ENCODE measurements at regions not wholly inside any gene's neighbourhood (a gene's known extent, or its start where the extent isn't known, plus 50 kb on each side); places are given as distances from the start of the nearest gene placed in this dataset.

DNA sequence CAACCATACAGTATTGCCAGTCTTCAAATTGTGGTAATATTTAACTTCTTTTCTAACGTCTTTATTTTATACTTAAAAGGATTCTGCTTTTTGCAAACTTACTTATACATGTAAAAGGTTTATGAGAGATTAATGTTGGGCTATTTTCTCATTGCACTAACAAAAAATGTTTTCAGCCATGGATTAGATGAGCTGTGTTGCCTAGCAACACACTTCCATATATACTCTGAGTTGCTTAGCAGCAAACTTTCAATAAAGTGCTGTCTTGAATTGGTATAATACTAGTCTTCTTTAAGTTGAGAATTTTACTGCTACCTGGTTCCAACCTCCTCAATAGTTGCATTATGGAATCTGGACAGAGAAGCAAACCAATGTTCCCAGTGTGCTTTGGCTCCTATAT lies 777.4 kb upstream of the PCDH9 start:
- Histone ChIP-seq H3K9me3 (ENCODE audit: control insufficient read depth in 4 of 4, low read length in 3 of 4) (no peaks in the 10 kb centered on the region), H3K4me3 (ENCODE audit: low read depth in 1 of 3, low read length in 3 of 3) (no peak overlapping the region), H3K27me3 (ENCODE audit: control insufficient read depth in 4 of 4, insufficient read depth in 4 of 4, low read length in 3 of 4) (no peaks in the 10 kb centered on the region), H3K9ac (ENCODE audit: low read depth in 1 of 2, low read length in 2 of 2) (no peak overlapping the region), H3K36me3 (ENCODE audit: control insufficient read depth in 4 of 4, insufficient read depth in 3 of 4, low read depth in 1 of 4, low read length in 3 of 4) (no peaks in the 10 kb centered on the region), H3K4me1 (ENCODE audit: control insufficient read depth in 4 of 4, insufficient read depth in 4 of 4, low read length in 3 of 4) (no peaks in the 10 kb centered on the region), H3K27ac (ENCODE audit: low read depth in 1 of 2, low read length in 2 of 2) (no peak overlapping the region)
- WGBS = 49% methylated on average over 1 of the region's 1 CpG
- no peak for TF ChIP-seq HNF4G (IDR thresholded peaks at IDR 0.05)
- DNase-seq (ENCODE audit: low spot score) = no peak

DNA sequence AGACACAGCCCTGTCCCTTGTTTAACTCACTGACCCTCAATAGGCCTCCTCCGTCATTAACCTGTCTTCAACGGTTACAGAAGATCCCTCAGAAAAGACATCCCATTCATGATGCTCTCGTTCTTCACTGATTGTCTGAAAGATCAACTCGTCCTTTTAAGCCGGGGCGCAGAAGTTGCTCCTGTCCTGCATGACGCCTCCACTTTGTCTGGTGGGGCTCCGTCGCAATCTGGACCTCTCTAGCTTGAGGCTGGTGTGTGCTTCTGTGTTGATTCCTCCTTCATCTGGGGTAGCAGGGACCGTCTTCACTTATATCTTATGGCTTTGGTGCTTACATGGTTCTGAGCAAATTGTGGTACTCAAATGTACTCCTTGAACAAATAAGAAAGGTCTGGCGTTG lies 766.0 kb upstream of the PCDH9 start:
- WGBS = 87% methylated on average over 11 of the region's 11 CpGs
- no peaks in the 10 kb centered on the region for H3K4me1 ChIP-seq (ENCODE audit: control insufficient read depth in 4 of 4, insufficient read depth in 4 of 4, low read length in 3 of 4)
- H3K9ac ChIP-seq (ENCODE audit: low read depth in 1 of 2, low read length in 2 of 2) = no peak overlapping the region
- H3K9me3 ChIP-seq (ENCODE audit: control insufficient read depth in 4 of 4, low read length in 3 of 4) = peaks cover 0 to 2% (median 0%) of the 10 kb centered on the region in 4 donors
- H3K27me3 ChIP-seq (ENCODE audit: control insufficient read depth in 4 of 4, insufficient read depth in 4 of 4, low read length in 3 of 4) = no peaks in the 10 kb centered on the region
- no peak for DNase-seq (ENCODE audit: low spot score)
- H3K4me3 ChIP-seq (ENCODE audit: low read depth in 1 of 3, low read length in 3 of 3) = no peak overlapping the region
- H3K36me3 ChIP-seq (ENCODE audit: control insufficient read depth in 4 of 4, insufficient read depth in 3 of 4, low read depth in 1 of 4, low read length in 3 of 4) = no peaks in the 10 kb centered on the region
- no peak overlapping the region for H3K27ac ChIP-seq (ENCODE audit: low read depth in 1 of 2, low read length in 2 of 2)
- TF ChIP-seq, protein P1, sequence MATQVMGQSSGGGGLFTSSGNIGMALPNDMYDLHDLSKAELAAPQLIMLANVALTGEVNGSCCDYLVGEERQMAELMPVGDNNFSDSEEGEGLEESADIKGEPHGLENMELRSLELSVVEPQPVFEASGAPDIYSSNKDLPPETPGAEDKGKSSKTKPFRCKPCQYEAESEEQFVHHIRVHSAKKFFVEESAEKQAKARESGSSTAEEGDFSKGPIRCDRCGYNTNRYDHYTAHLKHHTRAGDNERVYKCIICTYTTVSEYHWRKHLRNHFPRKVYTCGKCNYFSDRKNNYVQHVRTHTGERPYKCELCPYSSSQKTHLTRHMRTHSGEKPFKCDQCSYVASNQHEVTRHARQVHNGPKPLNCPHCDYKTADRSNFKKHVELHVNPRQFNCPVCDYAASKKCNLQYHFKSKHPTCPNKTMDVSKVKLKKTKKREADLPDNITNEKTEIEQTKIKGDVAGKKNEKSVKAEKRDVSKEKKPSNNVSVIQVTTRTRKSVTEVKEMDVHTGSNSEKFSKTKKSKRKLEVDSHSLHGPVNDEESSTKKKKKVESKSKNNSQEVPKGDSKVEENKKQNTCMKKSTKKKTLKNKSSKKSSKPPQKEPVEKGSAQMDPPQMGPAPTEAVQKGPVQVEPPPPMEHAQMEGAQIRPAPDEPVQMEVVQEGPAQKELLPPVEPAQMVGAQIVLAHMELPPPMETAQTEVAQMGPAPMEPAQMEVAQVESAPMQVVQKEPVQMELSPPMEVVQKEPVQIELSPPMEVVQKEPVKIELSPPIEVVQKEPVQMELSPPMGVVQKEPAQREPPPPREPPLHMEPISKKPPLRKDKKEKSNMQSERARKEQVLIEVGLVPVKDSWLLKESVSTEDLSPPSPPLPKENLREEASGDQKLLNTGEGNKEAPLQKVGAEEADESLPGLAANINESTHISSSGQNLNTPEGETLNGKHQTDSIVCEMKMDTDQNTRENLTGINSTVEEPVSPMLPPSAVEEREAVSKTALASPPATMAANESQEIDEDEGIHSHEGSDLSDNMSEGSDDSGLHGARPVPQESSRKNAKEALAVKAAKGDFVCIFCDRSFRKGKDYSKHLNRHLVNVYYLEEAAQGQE (IDR thresholded peaks at IDR 0.05) = no peak
- TF ChIP-seq JUND (IDR thresholded peaks at IDR 0.05) = no peak
- TF ChIP-seq NR2F2 (IDR thresholded peaks at IDR 0.05) = no peak
- TF ChIP-seq GABPA (IDR thresholded peaks at IDR 0.05 in 1 of 2, conservative IDR thresholded peaks at IDR 0.05 in 1 of 2) = no peak
- no peak for TF ChIP-seq FOXA2 (IDR thresholded peaks at IDR 0.05)

DNA sequence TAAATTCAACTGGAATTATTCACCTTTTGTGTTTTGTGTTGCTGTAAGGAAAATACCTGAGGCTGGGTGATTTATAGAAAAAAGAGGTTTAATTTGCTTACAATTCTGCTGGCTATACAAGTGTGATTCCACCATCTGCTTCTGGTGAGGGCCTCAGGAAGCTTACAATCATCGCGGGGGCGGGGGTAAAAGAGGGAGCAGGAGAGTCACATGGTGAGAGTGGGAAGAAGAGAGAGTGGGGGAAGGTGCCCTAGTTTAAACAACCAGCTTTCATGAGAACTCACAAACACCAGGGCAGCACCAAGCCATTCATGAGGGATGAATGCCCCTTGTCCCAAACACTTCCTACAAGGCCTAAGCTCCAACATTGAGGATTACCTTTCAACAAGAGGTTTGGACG lies 760.7 kb upstream of the PCDH9 start:
- no peaks in the 10 kb centered on the region for H3K36me3 ChIP-seq (ENCODE audit: control insufficient read depth in 4 of 4, insufficient read depth in 3 of 4, low read depth in 1 of 4, low read length in 3 of 4)
- WGBS = 92% methylated on average over 4 of the region's 4 CpGs
- H3K4me1 ChIP-seq (ENCODE audit: control insufficient read depth in 4 of 4, insufficient read depth in 4 of 4, low read length in 3 of 4) = no peaks in the 10 kb centered on the region
- no peak overlapping the region for H3K27ac ChIP-seq (ENCODE audit: low read depth in 1 of 2, low read length in 2 of 2)
- no peak overlapping the region for H3K4me3 ChIP-seq (ENCODE audit: low read depth in 1 of 3, low read length in 3 of 3)
- no peaks in the 10 kb centered on the region for H3K9me3 ChIP-seq (ENCODE audit: control insufficient read depth in 4 of 4, low read length in 3 of 4)
- no peak for DNase-seq (ENCODE audit: low spot score)
- no peak overlapping the region for H3K9ac ChIP-seq (ENCODE audit: low read depth in 1 of 2, low read length in 2 of 2)
- no peaks in the 10 kb centered on the region for H3K27me3 ChIP-seq (ENCODE audit: control insufficient read depth in 4 of 4, insufficient read depth in 4 of 4, low read length in 3 of 4)
- no peak for TF ChIP-seq TAF1 (conservative IDR thresholded peaks at IDR 0.05)
- TF ChIP-seq GABPA (IDR thresholded peaks at IDR 0.05 in 1 of 2, conservative IDR thresholded peaks at IDR 0.05 in 1 of 2) = no peak
- TF ChIP-seq HNF4G (IDR thresholded peaks at IDR 0.05) = no peak
- TF ChIP-seq, protein P2, sequence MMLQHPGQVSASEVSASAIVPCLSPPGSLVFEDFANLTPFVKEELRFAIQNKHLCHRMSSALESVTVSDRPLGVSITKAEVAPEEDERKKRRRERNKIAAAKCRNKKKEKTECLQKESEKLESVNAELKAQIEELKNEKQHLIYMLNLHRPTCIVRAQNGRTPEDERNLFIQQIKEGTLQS (IDR thresholded peaks at IDR 0.05) = no peak
- no peak for TF ChIP-seq RAD21 (IDR thresholded peaks at IDR 0.05)
- no peak for TF ChIP-seq JUND (IDR thresholded peaks at IDR 0.05)
- TF ChIP-seq, protein P3, sequence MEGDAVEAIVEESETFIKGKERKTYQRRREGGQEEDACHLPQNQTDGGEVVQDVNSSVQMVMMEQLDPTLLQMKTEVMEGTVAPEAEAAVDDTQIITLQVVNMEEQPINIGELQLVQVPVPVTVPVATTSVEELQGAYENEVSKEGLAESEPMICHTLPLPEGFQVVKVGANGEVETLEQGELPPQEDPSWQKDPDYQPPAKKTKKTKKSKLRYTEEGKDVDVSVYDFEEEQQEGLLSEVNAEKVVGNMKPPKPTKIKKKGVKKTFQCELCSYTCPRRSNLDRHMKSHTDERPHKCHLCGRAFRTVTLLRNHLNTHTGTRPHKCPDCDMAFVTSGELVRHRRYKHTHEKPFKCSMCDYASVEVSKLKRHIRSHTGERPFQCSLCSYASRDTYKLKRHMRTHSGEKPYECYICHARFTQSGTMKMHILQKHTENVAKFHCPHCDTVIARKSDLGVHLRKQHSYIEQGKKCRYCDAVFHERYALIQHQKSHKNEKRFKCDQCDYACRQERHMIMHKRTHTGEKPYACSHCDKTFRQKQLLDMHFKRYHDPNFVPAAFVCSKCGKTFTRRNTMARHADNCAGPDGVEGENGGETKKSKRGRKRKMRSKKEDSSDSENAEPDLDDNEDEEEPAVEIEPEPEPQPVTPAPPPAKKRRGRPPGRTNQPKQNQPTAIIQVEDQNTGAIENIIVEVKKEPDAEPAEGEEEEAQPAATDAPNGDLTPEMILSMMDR (IDR thresholded peaks at IDR 0.05; ENCODE audit: low read depth, low read length, missing input control) = no peak
- no peak for TF ChIP-seq RXRA (IDR thresholded peaks at IDR 0.05)
- no peak for TF ChIP-seq FOXA1 (IDR thresholded peaks at IDR 0.05)
- no peak for TF ChIP-seq HNF4A (conservative IDR thresholded peaks at IDR 0.05)
- TF ChIP-seq, protein P4, sequence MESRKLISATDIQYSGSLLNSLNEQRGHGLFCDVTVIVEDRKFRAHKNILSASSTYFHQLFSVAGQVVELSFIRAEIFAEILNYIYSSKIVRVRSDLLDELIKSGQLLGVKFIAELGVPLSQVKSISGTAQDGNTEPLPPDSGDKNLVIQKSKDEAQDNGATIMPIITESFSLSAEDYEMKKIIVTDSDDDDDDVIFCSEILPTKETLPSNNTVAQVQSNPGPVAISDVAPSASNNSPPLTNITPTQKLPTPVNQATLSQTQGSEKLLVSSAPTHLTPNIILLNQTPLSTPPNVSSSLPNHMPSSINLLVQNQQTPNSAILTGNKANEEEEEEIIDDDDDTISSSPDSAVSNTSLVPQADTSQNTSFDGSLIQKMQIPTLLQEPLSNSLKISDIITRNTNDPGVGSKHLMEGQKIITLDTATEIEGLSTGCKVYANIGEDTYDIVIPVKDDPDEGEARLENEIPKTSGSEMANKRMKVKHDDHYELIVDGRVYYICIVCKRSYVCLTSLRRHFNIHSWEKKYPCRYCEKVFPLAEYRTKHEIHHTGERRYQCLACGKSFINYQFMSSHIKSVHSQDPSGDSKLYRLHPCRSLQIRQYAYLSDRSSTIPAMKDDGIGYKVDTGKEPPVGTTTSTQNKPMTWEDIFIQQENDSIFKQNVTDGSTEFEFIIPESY (IDR thresholded peaks at IDR 0.05) = no peak
- TF ChIP-seq, protein P1 (IDR thresholded peaks at IDR 0.05) = no peak
- no peak for TF ChIP-seq EGR1 (IDR thresholded peaks at IDR 0.05; ENCODE audit: low read depth in 2 of 2)
- TF ChIP-seq FOXA2 (IDR thresholded peaks at IDR 0.05) = no peak
